Ishikawa (cell line): ENCODE measurements at regions not wholly inside any gene's neighbourhood (a gene's known extent, or its start where the extent isn't known, plus 50 kb on each side); places are given as distances from the start of the nearest gene placed in this dataset.

Experiments
- CEBPB ChIP-seq: IDR thresholded peaks from 2 replicates; pipeline ENCODE4 v1.6.1; 2012
- CREB1 ChIP-seq: IDR thresholded peaks from 2 replicates; pipeline ENCODE4 v1.6.1; 2012; ENCODE audit warnings: low read depth
- EGR1 ChIP-seq: IDR thresholded peaks from 2 replicates; pipeline ENCODE4 v1.6.1; 2012
- EP300 ChIP-seq: IDR thresholded peaks from 2 replicates; pipeline ENCODE4 v1.6.1; 2012; ENCODE audit warnings: borderline replicate concordance
- FOXM1 ChIP-seq: IDR thresholded peaks from 2 replicates; pipeline ENCODE4 v1.6.1; 2012; ENCODE audit warnings: low read depth, borderline replicate concordance
- NFIC ChIP-seq: IDR thresholded peaks from 2 replicates; pipeline ENCODE4 v1.6.1; 2012
- RAD21 ChIP-seq: IDR thresholded peaks from 2 replicates; pipeline ENCODE4 v1.6.1; 2012; ENCODE audit warnings: low read depth
- TAF1 ChIP-seq: IDR thresholded peaks from 2 replicates; pipeline ENCODE4 v1.6.1; 2012; ENCODE audit warnings: low read depth, mild to moderate bottlenecking
- TCF12 ChIP-seq: IDR thresholded peaks from 2 replicates; pipeline ENCODE4 v1.6.1; 2012; ENCODE audit warnings: low read depth
- TEAD4 ChIP-seq: IDR thresholded peaks from 2 replicates; pipeline ENCODE4 v1.6.1; 2012
- YY1 ChIP-seq: IDR thresholded peaks from 2 replicates; pipeline ENCODE4 v1.6.1; 2012; ENCODE audit warnings: low read depth
- ZBTB7A ChIP-seq: IDR thresholded peaks from 2 replicates; pipeline ENCODE4 v1.6.1; 2012; ENCODE audit warnings: low read depth
- TF ChIP-seq, protein P1 (sequence below): IDR thresholded peaks from 2 replicates; pipeline ENCODE4 v1.6.1; 2012
- TF ChIP-seq, protein P2 (sequence below): IDR thresholded peaks from 2 replicates; pipeline ENCODE4 v1.6.1; 2012; ENCODE audit warnings: low read depth, mild to moderate bottlenecking
- TF ChIP-seq, protein P3 (sequence below): IDR thresholded peaks from 2 replicates; pipeline ENCODE4 v1.6.1; 2012

DNA sequence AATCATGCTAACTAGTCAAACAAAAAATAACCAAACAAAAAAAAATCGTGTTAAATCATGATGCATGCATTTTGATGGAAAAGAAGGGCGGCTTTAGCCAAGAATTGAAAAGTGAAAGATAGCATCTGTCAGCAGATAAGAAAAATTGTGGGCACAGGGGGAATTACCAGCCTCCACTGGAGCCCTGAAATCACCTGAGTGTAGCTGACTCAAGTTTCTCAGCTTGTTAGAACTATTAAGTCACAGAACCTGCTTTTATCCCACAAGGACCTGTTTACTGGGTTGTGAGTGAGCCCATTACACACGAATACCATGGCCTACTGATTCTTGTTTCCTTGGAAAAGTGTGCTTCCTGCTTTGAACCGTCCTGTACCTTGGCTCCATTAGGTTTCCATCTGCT is 85.2 kb downstream of the COX18 start:
- TF ChIP-seq EGR1 (no peak), EP300 (no peak), NFIC (no peak), CREB1 (no peak), RAD21 (no peak)
- TF ChIP-seq, protein P1, sequence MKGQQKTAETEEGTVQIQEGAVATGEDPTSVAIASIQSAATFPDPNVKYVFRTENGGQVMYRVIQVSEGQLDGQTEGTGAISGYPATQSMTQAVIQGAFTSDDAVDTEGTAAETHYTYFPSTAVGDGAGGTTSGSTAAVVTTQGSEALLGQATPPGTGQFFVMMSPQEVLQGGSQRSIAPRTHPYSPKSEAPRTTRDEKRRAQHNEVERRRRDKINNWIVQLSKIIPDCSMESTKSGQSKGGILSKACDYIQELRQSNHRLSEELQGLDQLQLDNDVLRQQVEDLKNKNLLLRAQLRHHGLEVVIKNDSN = no peak

DNA sequence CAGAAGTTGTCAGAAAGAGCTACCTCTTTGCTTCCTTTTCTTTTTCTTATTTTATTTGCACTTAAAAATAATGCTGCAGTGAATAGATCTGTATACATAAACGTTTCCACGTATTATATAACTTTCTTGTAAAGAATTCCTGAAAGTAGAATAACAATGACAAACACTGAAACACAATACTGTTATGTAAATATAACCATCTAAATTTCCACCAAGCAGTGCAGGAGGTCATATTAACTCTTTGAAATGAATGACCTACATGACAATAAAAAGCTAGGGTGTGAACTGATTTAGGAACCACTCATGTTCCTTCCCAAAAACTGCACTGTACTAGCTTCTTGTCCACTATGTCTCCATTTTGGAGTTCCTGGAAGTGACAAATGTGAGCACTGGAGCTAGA is 85.8 kb downstream of the COX18 start:
- TF ChIP-seq, protein P2, sequence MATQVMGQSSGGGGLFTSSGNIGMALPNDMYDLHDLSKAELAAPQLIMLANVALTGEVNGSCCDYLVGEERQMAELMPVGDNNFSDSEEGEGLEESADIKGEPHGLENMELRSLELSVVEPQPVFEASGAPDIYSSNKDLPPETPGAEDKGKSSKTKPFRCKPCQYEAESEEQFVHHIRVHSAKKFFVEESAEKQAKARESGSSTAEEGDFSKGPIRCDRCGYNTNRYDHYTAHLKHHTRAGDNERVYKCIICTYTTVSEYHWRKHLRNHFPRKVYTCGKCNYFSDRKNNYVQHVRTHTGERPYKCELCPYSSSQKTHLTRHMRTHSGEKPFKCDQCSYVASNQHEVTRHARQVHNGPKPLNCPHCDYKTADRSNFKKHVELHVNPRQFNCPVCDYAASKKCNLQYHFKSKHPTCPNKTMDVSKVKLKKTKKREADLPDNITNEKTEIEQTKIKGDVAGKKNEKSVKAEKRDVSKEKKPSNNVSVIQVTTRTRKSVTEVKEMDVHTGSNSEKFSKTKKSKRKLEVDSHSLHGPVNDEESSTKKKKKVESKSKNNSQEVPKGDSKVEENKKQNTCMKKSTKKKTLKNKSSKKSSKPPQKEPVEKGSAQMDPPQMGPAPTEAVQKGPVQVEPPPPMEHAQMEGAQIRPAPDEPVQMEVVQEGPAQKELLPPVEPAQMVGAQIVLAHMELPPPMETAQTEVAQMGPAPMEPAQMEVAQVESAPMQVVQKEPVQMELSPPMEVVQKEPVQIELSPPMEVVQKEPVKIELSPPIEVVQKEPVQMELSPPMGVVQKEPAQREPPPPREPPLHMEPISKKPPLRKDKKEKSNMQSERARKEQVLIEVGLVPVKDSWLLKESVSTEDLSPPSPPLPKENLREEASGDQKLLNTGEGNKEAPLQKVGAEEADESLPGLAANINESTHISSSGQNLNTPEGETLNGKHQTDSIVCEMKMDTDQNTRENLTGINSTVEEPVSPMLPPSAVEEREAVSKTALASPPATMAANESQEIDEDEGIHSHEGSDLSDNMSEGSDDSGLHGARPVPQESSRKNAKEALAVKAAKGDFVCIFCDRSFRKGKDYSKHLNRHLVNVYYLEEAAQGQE = no peak
- TF ChIP-seq, protein P3, sequence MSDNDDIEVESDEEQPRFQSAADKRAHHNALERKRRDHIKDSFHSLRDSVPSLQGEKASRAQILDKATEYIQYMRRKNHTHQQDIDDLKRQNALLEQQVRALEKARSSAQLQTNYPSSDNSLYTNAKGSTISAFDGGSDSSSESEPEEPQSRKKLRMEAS = no peak
- no peak for TF ChIP-seq TAF1
- no peak for TF ChIP-seq TEAD4
- no peak for TF ChIP-seq ZBTB7A
- TF ChIP-seq CREB1 = no peak
- no peak for TF ChIP-seq EP300
- TF ChIP-seq RAD21 = no peak
- no peak for TF ChIP-seq EGR1
- no peak for TF ChIP-seq YY1
- no peak for TF ChIP-seq CEBPB
- TF ChIP-seq, protein P1 = no peak
- no peak for TF ChIP-seq TCF12
- no peak for TF ChIP-seq FOXM1
- no peak for TF ChIP-seq NFIC

DNA sequence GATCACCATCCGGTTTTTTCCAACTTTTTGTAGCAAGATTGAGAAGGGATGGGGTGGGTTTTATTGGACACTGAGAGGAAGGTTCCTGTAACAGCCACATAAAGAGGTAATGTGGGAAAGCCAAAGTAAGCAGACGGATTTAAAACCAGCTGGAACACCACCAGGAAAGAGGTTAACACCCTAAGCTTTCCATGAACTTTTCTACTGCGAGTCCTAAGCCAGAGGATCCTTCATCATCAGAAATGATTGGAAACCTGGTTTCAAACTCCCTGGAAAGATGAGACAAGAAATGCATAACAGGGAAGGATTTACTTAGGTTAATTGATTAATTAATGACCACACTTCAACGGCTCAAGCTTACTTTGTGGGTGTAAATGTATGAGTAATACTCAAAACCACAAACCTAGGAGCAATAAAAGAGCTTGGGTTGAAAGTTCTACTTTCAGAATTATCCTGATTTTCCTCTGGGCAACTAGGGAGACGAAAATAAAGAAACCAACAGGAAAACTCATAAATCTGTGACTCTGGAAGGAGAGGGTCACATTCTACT is 91.5 kb downstream of the COX18 start:
- TF ChIP-seq, protein P1 = no peak
- TF ChIP-seq, protein P2 = no peak
- TF ChIP-seq, protein P3 = no peak
- TF ChIP-seq EP300 (no peak), RAD21 (no peak), CEBPB (no peak), CREB1 (no peak), TEAD4 (no peak), FOXM1 (no peak), TCF12 (no peak), TAF1 (no peak), NFIC (no peak)

DNA sequence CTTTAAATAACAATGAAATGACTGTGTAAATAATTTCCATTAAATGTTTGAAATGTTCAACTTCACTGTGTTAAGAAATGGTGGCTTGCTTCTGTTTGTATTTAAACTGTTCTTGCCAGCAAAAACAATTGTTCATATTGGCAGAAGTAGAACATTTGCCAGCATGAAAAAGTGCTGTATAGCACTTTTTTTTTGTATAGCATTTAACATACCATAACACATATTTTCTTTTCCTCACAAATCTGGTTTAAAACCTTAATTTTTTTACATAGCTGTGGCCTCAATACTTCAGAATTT is 94.1 kb downstream of the COX18 start:
- TF ChIP-seq, protein P1 = no peak
- TF ChIP-seq CREB1 = no peak
- TF ChIP-seq EP300 = no peak
- no peak for TF ChIP-seq RAD21
- TF ChIP-seq, protein P3 = no peak

DNA sequence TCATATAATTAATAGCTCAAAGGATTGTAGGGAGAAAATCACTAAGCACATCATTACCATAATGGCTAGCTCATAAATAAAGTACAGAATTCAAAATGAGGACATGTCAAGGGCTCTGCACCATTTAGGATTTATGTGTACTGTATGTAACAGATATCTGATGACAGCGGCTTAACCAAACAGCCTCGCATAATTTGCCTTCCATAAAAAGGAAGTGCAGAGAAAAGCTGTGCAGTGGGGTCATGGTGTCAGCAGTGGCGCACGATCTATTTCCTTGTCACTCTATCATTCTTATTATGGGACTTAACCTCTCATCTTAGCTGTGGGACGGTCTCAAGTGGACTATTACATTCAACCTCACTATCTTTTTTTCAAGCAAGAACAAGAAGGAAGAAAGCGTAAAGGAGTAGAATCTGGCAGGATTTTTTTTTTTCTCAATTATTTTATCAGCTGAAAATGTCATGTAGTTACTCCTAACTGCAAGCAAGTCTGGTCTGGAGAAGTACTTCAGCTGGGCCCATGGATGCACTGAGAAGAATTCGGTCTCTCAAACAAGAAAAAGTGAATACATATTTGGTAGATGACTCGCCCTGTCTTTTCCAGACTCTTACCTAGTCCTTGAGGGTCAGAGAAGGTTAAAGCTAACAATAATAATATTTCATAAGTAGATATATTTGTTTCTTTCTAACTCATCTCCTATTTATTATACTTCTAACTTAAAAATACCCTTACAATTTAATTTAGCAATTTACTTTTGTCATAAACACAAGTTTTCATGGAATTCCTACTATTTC is 94.6 kb downstream of the COX18 start:
- TF ChIP-seq NFIC (no peak), EP300 (no peak), TCF12 (no peak), RAD21 (no peak), CEBPB (no peak), EGR1 (no peak), YY1 (no peak), FOXM1 (no peak), ZBTB7A (no peak), TEAD4 (no peak), TAF1 (no peak), CREB1 (no peak)
- TF ChIP-seq, protein P3 = no peak
- TF ChIP-seq, protein P2 = no peak
- TF ChIP-seq, protein P1 = no peak
